ENCODE measurements at regions not wholly inside any gene's neighbourhood (a gene's known extent, or its start where the extent isn't known, plus 50 kb on each side); places are given as distances from the start of the nearest gene placed in this dataset.

GRCh38 chr6:146985111-146985510 is 219.1 kb upstream of the STXBP5 start:
- TF ChIP-seq CTCF (IDR thresholded peaks at IDR 0.05; ENCODE audit: borderline replicate concordance, extremely low read depth, low read length, poor library complexity, severe bottlenecking): no peak
- TF ChIP-seq EZH2 (IDR thresholded peaks at IDR 0.05; ENCODE audit: borderline replicate concordance, low read depth, low read length, severe bottlenecking): no peak
